H1 (cell line): ENCODE measurements at regions not wholly inside any gene's neighbourhood (a gene's known extent, or its start where the extent isn't known, plus 50 kb on each side); places are given as distances from the start of the nearest gene placed in this dataset.

ENCODE experiments used
- SP2 ChIP-seq: IDR thresholded peaks from 2 replicates; pipeline ENCODE4 v1.6.1; 2012; ENCODE audit warnings: mild to moderate bottlenecking, low read length, inconsistent platforms
- TF ChIP-seq, protein P1 (sequence below): IDR thresholded peaks from 2 replicates; pipeline ENCODE4 v1.6.1; 2012; ENCODE audit warnings: low read length, inconsistent platforms

DNA sequence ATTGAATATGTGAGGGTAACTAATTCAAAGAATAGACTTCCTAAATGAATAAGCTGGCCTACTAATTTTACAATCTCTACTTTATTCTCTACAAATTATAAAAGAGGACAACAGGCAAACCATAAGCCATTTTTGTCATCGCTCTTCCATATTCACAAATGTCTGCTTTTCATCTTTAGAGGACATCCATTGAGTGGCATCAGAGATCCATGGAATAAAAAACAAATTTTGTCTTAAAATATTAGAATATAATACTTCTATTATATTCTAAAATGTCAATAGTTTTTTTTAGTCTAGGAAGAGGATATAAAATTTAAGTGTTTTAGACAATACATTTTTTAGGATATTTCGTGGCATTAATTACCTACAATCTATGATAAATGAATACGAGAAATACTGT lies 300.9 kb upstream of the TACR3 start:
- TF ChIP-seq, protein P1, sequence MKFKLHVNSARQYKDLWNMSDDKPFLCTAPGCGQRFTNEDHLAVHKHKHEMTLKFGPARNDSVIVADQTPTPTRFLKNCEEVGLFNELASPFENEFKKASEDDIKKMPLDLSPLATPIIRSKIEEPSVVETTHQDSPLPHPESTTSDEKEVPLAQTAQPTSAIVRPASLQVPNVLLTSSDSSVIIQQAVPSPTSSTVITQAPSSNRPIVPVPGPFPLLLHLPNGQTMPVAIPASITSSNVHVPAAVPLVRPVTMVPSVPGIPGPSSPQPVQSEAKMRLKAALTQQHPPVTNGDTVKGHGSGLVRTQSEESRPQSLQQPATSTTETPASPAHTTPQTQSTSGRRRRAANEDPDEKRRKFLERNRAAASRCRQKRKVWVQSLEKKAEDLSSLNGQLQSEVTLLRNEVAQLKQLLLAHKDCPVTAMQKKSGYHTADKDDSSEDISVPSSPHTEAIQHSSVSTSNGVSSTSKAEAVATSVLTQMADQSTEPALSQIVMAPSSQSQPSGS = no peak
- no peak for TF ChIP-seq SP2
